ENCODE measurements at regions not wholly inside any gene's neighbourhood (a gene's known extent, or its start where the extent isn't known, plus 50 kb on each side); places are given as distances from the start of the nearest gene placed in this dataset.

DNA sequence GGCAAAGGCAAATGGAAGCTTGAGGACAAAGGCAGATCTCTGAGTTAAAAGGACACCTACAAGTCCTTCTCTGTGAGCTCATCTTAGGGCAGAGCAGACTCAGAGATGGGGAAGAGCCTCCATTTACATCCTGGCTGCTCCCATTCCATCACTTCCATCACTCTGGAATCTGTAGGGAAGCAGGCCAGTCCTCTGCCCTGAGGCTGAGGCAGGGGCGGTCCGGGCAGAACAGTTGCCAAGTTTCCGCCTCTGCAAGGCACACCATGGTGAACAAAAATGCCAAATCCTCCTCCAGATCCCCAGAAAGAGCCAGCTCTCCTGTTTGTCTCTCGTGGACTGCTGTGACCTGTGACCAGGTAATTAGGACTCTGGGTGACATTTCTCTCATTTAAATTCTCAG is 209.6 kb upstream of the SSTR4 start:
- Histone ChIP-seq H2AFZ (ENCODE audit: low read length) (no peak overlapping the region), H3T11ph (ENCODE audit: low read length) (no peak overlapping the region), H4K8ac (replicated peaks; ENCODE audit: insufficient read length, low read depth, low read length) (no peak overlapping the region), H4K91ac (ENCODE audit: insufficient read length, low read depth, low read length) (no peak overlapping the region), H2BK120ac (ENCODE audit: low read depth, low read length, poor library complexity, severe bottlenecking) (no peak overlapping the region), H3K27ac (ENCODE audit: insufficient read length, low read depth, low read length) (no peak overlapping the region), H3K14ac (ENCODE audit: insufficient read depth, low read length) (no peak overlapping the region), H3K4me1 (ENCODE audit: insufficient read depth, low read length) (no peaks in the 10 kb centered on the region), H3K9me3 (ENCODE audit: control insufficient read depth, low read depth, low read length) (no peaks in the 10 kb centered on the region), H3K23ac (ENCODE audit: insufficient read length, low read depth, low read length) (no peak overlapping the region), H2BK15ac (ENCODE audit: low read depth, low read length) (no peak overlapping the region), H3K23me2 (ENCODE audit: insufficient read length, low read depth, low read length, poor library complexity, severe bottlenecking) (no peaks in the 10 kb centered on the region), H3K79me2 (ENCODE audit: insufficient read depth, low read length) (no peaks in the 10 kb centered on the region), H3K18ac (ENCODE audit: insufficient read length, low read depth, low read length) (no peak overlapping the region), H4K5ac (ENCODE audit: insufficient read length, low read depth, low read length) (no peak overlapping the region), H3K4me2 (ENCODE audit: insufficient read depth, insufficient read length, low read length) (no peak overlapping the region), H3K4ac (ENCODE audit: low read depth, low read length) (no peak overlapping the region), H2BK20ac (ENCODE audit: low read depth, low read length, poor library complexity, severe bottlenecking) (no peak overlapping the region), H3K56ac (ENCODE audit: insufficient read length, low read depth, low read length) (no peak overlapping the region), H3K9ac (ENCODE audit: extremely low read depth, insufficient read length, low read length) (no peak overlapping the region), H2BK5ac (ENCODE audit: insufficient read length, low read length) (no peak overlapping the region), H3K79me1 (ENCODE audit: insufficient read depth, low read depth, low read length, poor library complexity, severe bottlenecking) (no peaks in the 10 kb centered on the region), H4K20me1 (ENCODE audit: control insufficient read depth, insufficient read depth, insufficient read length) (no peaks in the 10 kb centered on the region), H3K27me3 (ENCODE audit: insufficient read depth, low read length) (no peaks in the 10 kb centered on the region), H2AK5ac (ENCODE audit: insufficient read length, low read length) (no peak overlapping the region), H2BK12ac (ENCODE audit: insufficient read length, low read depth, low read length) (no peak overlapping the region)
- Mint-ChIP-seq H3K9me3 (no peaks in the 10 kb centered on the region), H3K36me3 (ENCODE audit: insufficient read depth in 1 of 3, low read depth in 3 of 3) (no peaks in the 10 kb centered on the region), H3K4me1 (peaks cover 0 to 2% of the 10 kb centered on the region in 2 experiments; a peak in 1 of 4 replicates), H3K27ac (no peak overlapping the region), H3K27me3 (ENCODE audit: low read depth) (peaks cover 4% of the 10 kb centered on the region), H3K4me3 (no peak overlapping the region)
- no peak for TF ChIP-seq CTCF (conservative IDR thresholded peaks at IDR 0.05)
- no CpG with 5 or more reads among the region's 4 CpGs for WGBS (ENCODE audit: extremely low coverage, insufficient read length, low lambda C conversion rate)
- no peak for DNase-seq
